Skeletal muscle cell (primary cell): ENCODE measurements at regions not wholly inside any gene's neighbourhood (a gene's known extent, or its start where the extent isn't known, plus 50 kb on each side); places are given as distances from the start of the nearest gene placed in this dataset.
"Not testable (repeated sequence)": the region's sequence is repeated elsewhere in the genome, so short reads cannot be mapped to it uniquely, and the experiment has no call there.

Experiments used
- DNase-seq: peaks from one replicate; pipeline ENCODE4 v3.0.0-alpha.2; 2010; ENCODE audit warnings: low read depth
- H3K4me3 ChIP-seq: 2 replicates; pipeline ENCODE4 v1.5.1; 2011; ENCODE audit warnings: low read depth, mild to moderate bottlenecking, control low read depth, low read length, moderate library complexity

- DNase-seq, result no peak
- H3K4me3 ChIP-seq, result no peak overlapping the region
These were observed 153.2 kb upstream of the THBS2 start for GRCh38 chr6:169406804-169407203.

- no peak overlapping the region for H3K4me3 ChIP-seq
- DNase-seq, result no peak
These were observed 152.4 kb upstream of the THBS2 start for GRCh38 chr6:169406034-169406433.

GRCh38 chr6:169404828-169405227 is 151.2 kb upstream of the THBS2 start:
- DNase-seq, result no peak
- H3K4me3 ChIP-seq, result no peak overlapping the region

GRCh38 chr6:169398342-169399105 is 144.9 kb upstream of the THBS2 start:
- DNase-seq, result no peak
- no peak overlapping the region for H3K4me3 ChIP-seq

- H3K4me3 ChIP-seq, result no peak overlapping the region
- DNase-seq, result no peak
These were observed 144.0 kb upstream of the THBS2 start for GRCh38 chr6:169397684-169398083.

GRCh38 chr6:169396554-169397163 is 143.0 kb upstream of the THBS2 start:
- H3K4me3 ChIP-seq, result no peak overlapping the region
- no peak for DNase-seq

GRCh38 chr6:169396009-169396539 is 142.4 kb upstream of the THBS2 start:
- not testable (repeated sequence) for DNase-seq, H3K4me3 ChIP-seq

- no peak overlapping the region for H3K4me3 ChIP-seq
- no peak for DNase-seq
These were observed 141.6 kb upstream of the THBS2 start for GRCh38 chr6:169395080-169395805.

- no peak for DNase-seq
These were observed 140.1 kb upstream of the THBS2 start for GRCh38 chr6:169393753-169394152.

GRCh38 chr6:169391473-169392071 is 137.9 kb upstream of the THBS2 start:
- DNase-seq, result no peak
- no peak overlapping the region for H3K4me3 ChIP-seq

More at GRCh38 chr6:169393753-169394152, 140.1 kb upstream of the THBS2 start:
- no peak overlapping the region for H3K4me3 ChIP-seq

GRCh38 chr6:169388395-169389166 is 134.9 kb upstream of the THBS2 start:
- no peak for DNase-seq
- H3K4me3 ChIP-seq, result no peak overlapping the region

GRCh38 chr6:169387809-169388383 is 134.2 kb upstream of the THBS2 start:
- no peak for DNase-seq
- no peak overlapping the region for H3K4me3 ChIP-seq

- H3K4me3 ChIP-seq, result no peak overlapping the region
These were observed 132.9 kb upstream of the THBS2 start for GRCh38 chr6:169386411-169387057.

GRCh38 chr6:169385237-169385880 is 131.7 kb upstream of the THBS2 start:
- H3K4me3 ChIP-seq, result no peak overlapping the region

More at GRCh38 chr6:169386411-169387057, 132.9 kb upstream of the THBS2 start:
- no peak for DNase-seq

GRCh38 chr6:169384291-169384690 is 130.6 kb upstream of the THBS2 start:
- no peak for DNase-seq
- H3K4me3 ChIP-seq, result no peak overlapping the region

More at GRCh38 chr6:169385237-169385880, 131.7 kb upstream of the THBS2 start:
- no peak for DNase-seq

GRCh38 chr6:169383265-169383664 is 129.6 kb upstream of the THBS2 start:
- H3K4me3 ChIP-seq, result no peak overlapping the region
- DNase-seq, result no peak

GRCh38 chr6:169382735-169383134 is 129.1 kb upstream of the THBS2 start:
- no peak for DNase-seq
- no peak overlapping the region for H3K4me3 ChIP-seq

- DNase-seq, result no peak
- no peak overlapping the region for H3K4me3 ChIP-seq
These were observed 128.3 kb upstream of the THBS2 start for GRCh38 chr6:169381988-169382387.
